ENCODE measurements at regions not wholly inside any gene's neighbourhood (a gene's known extent, or its start where the extent isn't known, plus 50 kb on each side); places are given as distances from the start of the nearest gene placed in this dataset.

- H3K27ac ChIP-seq (ENCODE audit: insufficient read length, low read depth, low read length), result no peak overlapping the region
- H2AK5ac ChIP-seq (ENCODE audit: insufficient read length, low read length), result no peak overlapping the region
- H3T11ph ChIP-seq (ENCODE audit: low read length), result no peak overlapping the region
- Mint-ChIP-seq H3K27ac (peak overlapping the region in 1 of 3 experiments; percentile 85; a peak in 2 of 7 replicates), H3K9me3 (no peaks in the 10 kb centered on the region), H3K4me1 (peaks cover 4 to 16% of the 10 kb centered on the region in 2 experiments), H3K4me3 (no peak overlapping the region), H3K27me3 (ENCODE audit: low read depth) (peaks cover 2% of the 10 kb centered on the region; the same call in 1 of the 2 replicates), H3K36me3 (ENCODE audit: insufficient read depth in 1 of 3, low read depth in 3 of 3) (no peaks in the 10 kb centered on the region)
- no peaks in the 10 kb centered on the region for H4K20me1 ChIP-seq (ENCODE audit: control insufficient read depth, insufficient read depth, insufficient read length)
- no peak overlapping the region for H3K9ac ChIP-seq (ENCODE audit: extremely low read depth, insufficient read length, low read length)
- no peak overlapping the region for H3K18ac ChIP-seq (ENCODE audit: insufficient read length, low read depth, low read length)
- no peaks in the 10 kb centered on the region for H3K79me2 ChIP-seq (ENCODE audit: insufficient read depth, low read length)
- H3K4me1 ChIP-seq (ENCODE audit: insufficient read depth, low read length), result no peaks in the 10 kb centered on the region
- no peak overlapping the region for H2BK120ac ChIP-seq (ENCODE audit: low read depth, low read length, poor library complexity, severe bottlenecking)
- H3K56ac ChIP-seq (ENCODE audit: insufficient read length, low read depth, low read length), result no peak overlapping the region
- no peaks in the 10 kb centered on the region for H3K79me1 ChIP-seq (ENCODE audit: insufficient read depth, low read depth, low read length, poor library complexity, severe bottlenecking)
- H3K4ac ChIP-seq (ENCODE audit: low read depth, low read length), result no peak overlapping the region
- no peaks in the 10 kb centered on the region for H3K27me3 ChIP-seq (ENCODE audit: insufficient read depth, low read length)
- DNase-seq, result no peak
- H3K9me3 ChIP-seq (ENCODE audit: control insufficient read depth, low read depth, low read length), result no peaks in the 10 kb centered on the region
- no peaks in the 10 kb centered on the region for H3K23me2 ChIP-seq (ENCODE audit: insufficient read length, low read depth, low read length, poor library complexity, severe bottlenecking)
- H2BK15ac ChIP-seq (ENCODE audit: low read depth, low read length), result no peak overlapping the region
- H4K8ac ChIP-seq (replicated peaks; ENCODE audit: insufficient read length, low read depth, low read length), result no peak overlapping the region
- no peak overlapping the region for H2BK20ac ChIP-seq (ENCODE audit: low read depth, low read length, poor library complexity, severe bottlenecking)
- H3K4me2 ChIP-seq (ENCODE audit: insufficient read depth, insufficient read length, low read length), result no peak overlapping the region
- no peak overlapping the region for H2BK12ac ChIP-seq (ENCODE audit: insufficient read length, low read depth, low read length)
- no peak overlapping the region for H3K23ac ChIP-seq (ENCODE audit: insufficient read length, low read depth, low read length)
- H3K14ac ChIP-seq (ENCODE audit: insufficient read depth, low read length), result no peak overlapping the region
- no peak overlapping the region for H4K91ac ChIP-seq (ENCODE audit: insufficient read length, low read depth, low read length)
- no peak for TF ChIP-seq CTCF (conservative IDR thresholded peaks at IDR 0.05)
- no peak overlapping the region for H4K5ac ChIP-seq (ENCODE audit: insufficient read length, low read depth, low read length)
- no peak overlapping the region for H2AFZ ChIP-seq (ENCODE audit: low read length)
- WGBS (ENCODE audit: extremely low coverage, insufficient read length, low lambda C conversion rate), result no CpG with 5 or more reads among the region's 2 CpGs
- H2BK5ac ChIP-seq (ENCODE audit: insufficient read length, low read length), result no peak overlapping the region
Observed at GRCh38 chr6:145327586-145327985, 407.7 kb downstream of the EPM2A start.

Measured in H9 (cell line).